SK-N-SH (cell line): ENCODE measurements at regions not wholly inside any gene's neighbourhood (a gene's known extent, or its start where the extent isn't known, plus 50 kb on each side); places are given as distances from the start of the nearest gene placed in this dataset.

Source experiments
- CTCF ChIA-PET: fragments of 300-600, 350-600 bp; formaldehyde crosslinking; extraction: SDS; loops from one replicate; lab custom pipeline; 2021; lab: Yijun Ruan, JAX
- POLR2A ChIA-PET: fragments of 350-600 bp; sonication (Branson Sonifier 250); formaldehyde crosslinking; extraction: SDS; loops from one replicate; lab custom pipeline; 2020; ENCODE audit warnings: antibody characterized with exemption, inconsistent platforms; lab: Yijun Ruan, JAX
- DNase-seq: peaks from one replicate; pipeline ENCODE4 v3.0.0; 2012
- H2AFZ ChIP-seq: fragments of 200-600 bp; sonication (generic); 2 replicates; pipeline ENCODE4 v1.8.1; 2016; ENCODE audit warnings: antibody characterized with exemption, mild to moderate bottlenecking, low read depth
- H3F3A ChIP-seq: fragments of 200-600 bp; sonication (generic); replicated peaks from 2 replicates; pipeline ENCODE3; 2016; ENCODE audit warnings: antibody characterized with exemption, mild to moderate bottlenecking; ENCODE audit not compliant: insufficient read depth
- H3K27ac ChIP-seq, 2 experiments: fragments of 200-500 bp in 1 of 2; fragments of 200-600 bp in 1 of 2; sonication (Bioruptor generic) in 1 of 2; sonication (generic), shearing (Covaris generic) in 1 of 2; 2 replicates each; pipeline versions ENCODE4 v1.5.1 to v1.6.1; 2014 to 2016; ENCODE audit warnings: low read depth in 2 of 2, inconsistent platforms in 1 of 2, low read length in 1 of 2, mild to moderate bottlenecking in 1 of 2, mixed read lengths in 1 of 2
- H3K27me3 ChIP-seq: fragments of 200-600 bp; sonication (generic), shearing (Covaris generic); 2 replicates; pipeline ENCODE4 v1.6.1; 2016; ENCODE audit warnings: mixed run types; ENCODE audit not compliant: insufficient read depth
- H3K36me3 ChIP-seq, 2 experiments: fragments of 200-500 bp in 1 of 2; fragments of 200-600 bp in 1 of 2; sonication (Bioruptor generic) in 1 of 2; sonication (generic) in 1 of 2; replicated peaks in 1 of 2; 2 replicates each; pipeline versions ENCODE3 to v1.5.1; 2014 to 2016; ENCODE audit warnings: low read length in 1 of 2, mild to moderate bottlenecking in 1 of 2; ENCODE audit not compliant: insufficient read depth in 2 of 2, control insufficient read depth in 1 of 2
- H3K4me1 ChIP-seq, 2 experiments: fragments of 200-500 bp in 1 of 2; fragments of 200-600 bp in 1 of 2; sonication (Bioruptor generic) in 1 of 2; sonication (generic), shearing (Covaris generic) in 1 of 2; 2 replicates each; pipeline versions ENCODE4 v1.5.1 to v1.6.1; 2014 to 2016; ENCODE audit warnings: low read depth in 1 of 2, low read length in 1 of 2, mixed run types in 1 of 2; ENCODE audit not compliant: insufficient read depth in 2 of 2, control insufficient read depth in 1 of 2
- H3K4me2 ChIP-seq: fragments of 200-600 bp; sonication (generic), shearing (Covaris generic); 2 replicates; pipeline ENCODE4 v1.6.1; 2017; ENCODE audit warnings: mixed run types
- H3K4me3 ChIP-seq, 2 experiments: fragments of 200-500 bp in 1 of 2; fragments of 200-600 bp in 1 of 2; sonication (Bioruptor generic) in 1 of 2; sonication (generic), shearing (Covaris generic) in 1 of 2; 2 replicates each; pipeline versions ENCODE4 v1.5.1 to v1.8.1; 2014 to 2016; ENCODE audit warnings: low read depth in 2 of 2, inconsistent platforms in 1 of 2, low read length in 1 of 2, mild to moderate bottlenecking in 1 of 2, mixed read lengths in 1 of 2, moderate library complexity in 1 of 2
- H3K79me2 ChIP-seq: fragments of 200-600 bp; sonication (generic); 2 replicates; pipeline ENCODE4 v1.8.1; 2017; ENCODE audit warnings: mild to moderate bottlenecking; ENCODE audit not compliant: insufficient read depth
- H3K9ac ChIP-seq: fragments of 200-600 bp; sonication (generic); 2 replicates; pipeline ENCODE4 v1.6.1; 2017; ENCODE audit warnings: mixed run types
- H3K9me2 ChIP-seq: fragments of 200-600 bp; sonication (generic); 2 replicates; pipeline ENCODE4 v1.6.1; 2017; ENCODE audit warnings: mixed run types
- H3K9me3 ChIP-seq: fragments of 200-600 bp; sonication (generic); 2 replicates; pipeline ENCODE4 v1.6.1; 2017; ENCODE audit warnings: mixed run types, mild to moderate bottlenecking, moderate library complexity
- H4K20me1 ChIP-seq: fragments of 200-600 bp; sonication (generic); 2 replicates; pipeline ENCODE4 v1.6.1; 2017; ENCODE audit warnings: mild to moderate bottlenecking, mixed run types; ENCODE audit not compliant: insufficient read depth
- ELF1 ChIP-seq: IDR thresholded peaks from 2 replicates; pipeline ENCODE4 v1.4.0; 2012
- FOXM1 ChIP-seq: IDR thresholded peaks from 2 replicates; pipeline ENCODE4 v1.4.0; 2012; ENCODE audit warnings: low read depth, mild to moderate bottlenecking
- GABPA ChIP-seq: IDR thresholded peaks from 2 replicates; pipeline ENCODE4 v1.4.0; 2012; ENCODE audit warnings: low read depth, mild to moderate bottlenecking
- GATA2 ChIP-seq: sonication (generic); formaldehyde crosslinking; IDR thresholded peaks from 2 replicates; pipeline ENCODE4 v1.5.0; 2020; ENCODE audit warnings: mild to moderate bottlenecking, missing genetic modification reagents
- JUND ChIP-seq: IDR thresholded peaks from 2 replicates; pipeline ENCODE4 v1.4.0; 2012
- MEF2A ChIP-seq: IDR thresholded peaks from 2 replicates; pipeline ENCODE4 v1.4.0; 2012; ENCODE audit warnings: low read depth, borderline replicate concordance
- NFIC ChIP-seq: IDR thresholded peaks from 2 replicates; pipeline ENCODE4 v1.4.0; 2012; ENCODE audit warnings: borderline replicate concordance
- POLR2AphosphoS5 ChIP-seq: IDR thresholded peaks from 2 replicates; pipeline ENCODE4 v1.6.1; 2012; ENCODE audit warnings: low read depth, low read length
- RAD21 ChIP-seq: IDR thresholded peaks from 2 replicates; pipeline ENCODE4 v1.6.1; 2012; ENCODE audit warnings: mild to moderate bottlenecking, low read length
- RCOR1 ChIP-seq: fragments of 150-350 bp; IDR thresholded peaks from 2 replicates; pipeline ENCODE4 v1.6.1; 2017; ENCODE audit warnings: antibody characterized with exemption, low read length
- RXRA ChIP-seq: IDR thresholded peaks from 2 replicates; pipeline ENCODE4 v1.4.0; 2012; ENCODE audit warnings: low read depth, mild to moderate bottlenecking, borderline replicate concordance
- TCF12 ChIP-seq: IDR thresholded peaks from 2 replicates; pipeline ENCODE4 v1.4.0; 2012
- TEAD4 ChIP-seq: IDR thresholded peaks from 2 replicates; pipeline ENCODE4 v1.4.0; 2012; ENCODE audit warnings: mild to moderate bottlenecking, borderline replicate concordance; ENCODE audit not compliant: insufficient read depth
- WGBS: methylation state at CpG from one replicate; pipeline ENCODE4 v1.1.6; 2017; ENCODE audit warnings: low lambda C conversion rate; 5-methylcytosine and 5-hydroxymethylcytosine counted together
- TF ChIP-seq, protein P1 (sequence below): IDR thresholded peaks from 2 replicates; pipeline ENCODE4 v1.4.0; 2012; ENCODE audit warnings: low read depth, borderline replicate concordance
- TF ChIP-seq, protein P2 (sequence below): IDR thresholded peaks from 2 replicates; pipeline ENCODE4 v1.6.1; 2012; ENCODE audit warnings: mild to moderate bottlenecking, low read depth, low read length, moderate library complexity

DNA sequence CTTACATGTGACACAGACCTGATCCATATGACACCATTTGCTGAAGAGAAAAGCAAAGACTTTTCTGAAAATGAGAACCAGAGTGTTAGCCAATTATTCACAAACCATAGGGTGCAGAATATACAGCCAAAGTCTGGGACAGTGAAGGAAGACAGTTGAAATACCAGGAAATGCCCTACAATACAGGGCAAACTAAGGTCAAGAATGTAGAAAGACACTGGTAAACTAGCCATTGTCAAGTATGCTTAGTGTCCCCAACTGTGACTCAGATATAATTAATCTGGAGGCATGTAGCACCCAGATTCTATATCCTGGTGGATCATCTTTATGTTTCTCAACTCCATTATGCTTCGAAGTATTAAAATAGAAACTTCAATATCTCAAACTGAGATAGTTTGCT, 200.9 kb upstream of the FSTL5 start:
- H3K9ac ChIP-seq: no peak overlapping the region
- no peaks in the 10 kb centered on the region for H3F3A ChIP-seq
- no peaks in the 10 kb centered on the region for H4K20me1 ChIP-seq
- WGBS: 9% methylated on average over 1 of the region's 1 CpG
- H3K4me3 ChIP-seq: no peak overlapping the region
- no peaks in the 10 kb centered on the region for H3K27me3 ChIP-seq
- no peaks in the 10 kb centered on the region for H3K36me3 ChIP-seq
- ChIA-PET POLR2A (no interaction called here), CTCF (no interaction called here)
- no peak overlapping the region for H2AFZ ChIP-seq
- TF ChIP-seq RCOR1: no peak
- no peak for TF ChIP-seq RXRA
- TF ChIP-seq POLR2AphosphoS5: no peak
- TF ChIP-seq, protein P1, sequence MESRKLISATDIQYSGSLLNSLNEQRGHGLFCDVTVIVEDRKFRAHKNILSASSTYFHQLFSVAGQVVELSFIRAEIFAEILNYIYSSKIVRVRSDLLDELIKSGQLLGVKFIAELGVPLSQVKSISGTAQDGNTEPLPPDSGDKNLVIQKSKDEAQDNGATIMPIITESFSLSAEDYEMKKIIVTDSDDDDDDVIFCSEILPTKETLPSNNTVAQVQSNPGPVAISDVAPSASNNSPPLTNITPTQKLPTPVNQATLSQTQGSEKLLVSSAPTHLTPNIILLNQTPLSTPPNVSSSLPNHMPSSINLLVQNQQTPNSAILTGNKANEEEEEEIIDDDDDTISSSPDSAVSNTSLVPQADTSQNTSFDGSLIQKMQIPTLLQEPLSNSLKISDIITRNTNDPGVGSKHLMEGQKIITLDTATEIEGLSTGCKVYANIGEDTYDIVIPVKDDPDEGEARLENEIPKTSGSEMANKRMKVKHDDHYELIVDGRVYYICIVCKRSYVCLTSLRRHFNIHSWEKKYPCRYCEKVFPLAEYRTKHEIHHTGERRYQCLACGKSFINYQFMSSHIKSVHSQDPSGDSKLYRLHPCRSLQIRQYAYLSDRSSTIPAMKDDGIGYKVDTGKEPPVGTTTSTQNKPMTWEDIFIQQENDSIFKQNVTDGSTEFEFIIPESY: no peak
- TF ChIP-seq MEF2A: no peak
- TF ChIP-seq GABPA: no peak
- TF ChIP-seq GATA2 (CRISPR knock-in tag): no peak
- TF ChIP-seq, protein P2, sequence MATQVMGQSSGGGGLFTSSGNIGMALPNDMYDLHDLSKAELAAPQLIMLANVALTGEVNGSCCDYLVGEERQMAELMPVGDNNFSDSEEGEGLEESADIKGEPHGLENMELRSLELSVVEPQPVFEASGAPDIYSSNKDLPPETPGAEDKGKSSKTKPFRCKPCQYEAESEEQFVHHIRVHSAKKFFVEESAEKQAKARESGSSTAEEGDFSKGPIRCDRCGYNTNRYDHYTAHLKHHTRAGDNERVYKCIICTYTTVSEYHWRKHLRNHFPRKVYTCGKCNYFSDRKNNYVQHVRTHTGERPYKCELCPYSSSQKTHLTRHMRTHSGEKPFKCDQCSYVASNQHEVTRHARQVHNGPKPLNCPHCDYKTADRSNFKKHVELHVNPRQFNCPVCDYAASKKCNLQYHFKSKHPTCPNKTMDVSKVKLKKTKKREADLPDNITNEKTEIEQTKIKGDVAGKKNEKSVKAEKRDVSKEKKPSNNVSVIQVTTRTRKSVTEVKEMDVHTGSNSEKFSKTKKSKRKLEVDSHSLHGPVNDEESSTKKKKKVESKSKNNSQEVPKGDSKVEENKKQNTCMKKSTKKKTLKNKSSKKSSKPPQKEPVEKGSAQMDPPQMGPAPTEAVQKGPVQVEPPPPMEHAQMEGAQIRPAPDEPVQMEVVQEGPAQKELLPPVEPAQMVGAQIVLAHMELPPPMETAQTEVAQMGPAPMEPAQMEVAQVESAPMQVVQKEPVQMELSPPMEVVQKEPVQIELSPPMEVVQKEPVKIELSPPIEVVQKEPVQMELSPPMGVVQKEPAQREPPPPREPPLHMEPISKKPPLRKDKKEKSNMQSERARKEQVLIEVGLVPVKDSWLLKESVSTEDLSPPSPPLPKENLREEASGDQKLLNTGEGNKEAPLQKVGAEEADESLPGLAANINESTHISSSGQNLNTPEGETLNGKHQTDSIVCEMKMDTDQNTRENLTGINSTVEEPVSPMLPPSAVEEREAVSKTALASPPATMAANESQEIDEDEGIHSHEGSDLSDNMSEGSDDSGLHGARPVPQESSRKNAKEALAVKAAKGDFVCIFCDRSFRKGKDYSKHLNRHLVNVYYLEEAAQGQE: no peak
- TF ChIP-seq NFIC: no peak
- no peak for TF ChIP-seq FOXM1
- TF ChIP-seq TEAD4: no peak
- TF ChIP-seq ELF1: no peak
- TF ChIP-seq JUND: no peak
- no peak for TF ChIP-seq TCF12
- no peak for TF ChIP-seq RAD21
- H3K4me1 ChIP-seq: no peaks in the 10 kb centered on the region
- no peaks in the 10 kb centered on the region for H3K79me2 ChIP-seq
- H3K9me2 ChIP-seq: no peaks in the 10 kb centered on the region
- no peak overlapping the region for H3K27ac ChIP-seq
- no peaks in the 10 kb centered on the region for H3K9me3 ChIP-seq
- no peak overlapping the region for H3K4me2 ChIP-seq
- no peak for DNase-seq
